ENCODE measurements at regions not wholly inside any gene's neighbourhood (a gene's known extent, or its start where the extent isn't known, plus 50 kb on each side); places are given as distances from the start of the nearest gene placed in this dataset.

DNA sequence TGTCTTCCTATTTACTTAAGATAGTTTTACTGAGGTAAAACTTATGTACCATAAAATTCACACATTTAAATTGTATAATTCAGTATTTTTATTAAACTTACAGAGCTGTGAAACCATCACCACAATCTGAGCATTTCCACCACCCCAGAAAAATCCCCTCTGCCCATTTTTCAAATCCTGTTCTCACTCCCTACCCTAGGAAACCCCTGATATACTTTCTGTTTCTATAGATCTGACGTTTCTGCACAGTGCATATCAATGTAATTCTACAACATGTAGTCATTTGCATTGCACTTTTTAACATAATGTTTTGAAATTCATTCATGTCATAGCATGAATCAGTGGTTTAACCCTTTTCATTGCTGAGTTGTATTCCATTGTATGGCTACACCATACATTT is 96.7 kb upstream of the OPRM1 start:
- no peak overlapping the region for H3K27ac Mint-ChIP-seq
- H3K27me3 Mint-ChIP-seq: peaks cover 5% of the 10 kb centered on the region
- no peak overlapping the region for H3K4me3 Mint-ChIP-seq
- DNase-seq: no peak
- no peaks in the 10 kb centered on the region for H3K36me3 Mint-ChIP-seq
- no peaks in the 10 kb centered on the region for H3K9me3 Mint-ChIP-seq
- peaks cover 2% of the 10 kb centered on the region for H3K4me1 Mint-ChIP-seq

DNA sequence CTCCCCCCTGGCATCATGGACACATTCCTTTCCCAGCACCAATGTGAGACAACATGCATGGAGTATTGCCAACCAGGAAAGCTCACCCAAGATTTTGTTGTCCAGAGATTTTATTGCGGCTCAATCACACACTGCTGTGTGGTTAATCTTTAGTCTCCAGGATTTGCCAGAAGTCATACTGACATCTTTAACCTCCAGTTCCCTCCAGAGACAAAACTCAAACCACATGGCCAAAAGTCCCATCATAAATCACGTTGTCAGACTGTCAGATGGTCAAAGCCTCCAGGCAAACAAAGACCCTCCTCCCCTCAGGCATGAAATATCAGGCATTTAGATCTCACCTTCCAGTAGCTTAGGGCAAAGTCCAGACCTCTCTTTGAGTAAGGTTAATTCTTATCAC is 97.3 kb upstream of the OPRM1 start:
- DNase-seq: no peak
- Mint-ChIP-seq H3K27me3 (peaks cover 5% of the 10 kb centered on the region), H3K4me1 (peaks cover 2% of the 10 kb centered on the region), H3K4me3 (no peak overlapping the region), H3K27ac (no peak overlapping the region), H3K36me3 (no peaks in the 10 kb centered on the region), H3K9me3 (no peaks in the 10 kb centered on the region)

DNA sequence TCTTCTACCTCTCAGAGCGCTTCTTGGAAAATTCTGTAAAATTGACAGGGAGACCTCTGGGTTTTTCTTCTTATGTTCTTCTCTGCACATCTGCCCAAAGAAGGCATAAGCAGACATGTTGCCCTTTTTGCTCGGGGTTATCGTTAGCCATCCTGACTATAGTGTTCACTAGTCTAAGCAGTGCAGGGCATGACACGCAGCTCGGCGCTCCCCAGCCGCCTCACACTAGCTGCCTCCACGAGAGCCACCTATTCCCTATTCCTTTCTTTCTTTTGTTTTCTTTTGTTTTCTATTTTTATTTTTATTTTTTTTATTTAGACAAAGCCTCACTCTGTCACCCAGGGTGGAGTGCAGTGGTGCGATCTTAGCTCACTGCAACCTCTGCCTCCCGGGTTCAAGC is 100.2 kb upstream of the OPRM1 start:
- Mint-ChIP-seq H3K36me3 (no peaks in the 10 kb centered on the region), H3K9me3 (no peaks in the 10 kb centered on the region), H3K27ac (no peak overlapping the region), H3K4me3 (no peak overlapping the region), H3K4me1 (peaks cover 2% of the 10 kb centered on the region), H3K27me3 (peaks cover 5% of the 10 kb centered on the region)
- no peak for DNase-seq

DNA sequence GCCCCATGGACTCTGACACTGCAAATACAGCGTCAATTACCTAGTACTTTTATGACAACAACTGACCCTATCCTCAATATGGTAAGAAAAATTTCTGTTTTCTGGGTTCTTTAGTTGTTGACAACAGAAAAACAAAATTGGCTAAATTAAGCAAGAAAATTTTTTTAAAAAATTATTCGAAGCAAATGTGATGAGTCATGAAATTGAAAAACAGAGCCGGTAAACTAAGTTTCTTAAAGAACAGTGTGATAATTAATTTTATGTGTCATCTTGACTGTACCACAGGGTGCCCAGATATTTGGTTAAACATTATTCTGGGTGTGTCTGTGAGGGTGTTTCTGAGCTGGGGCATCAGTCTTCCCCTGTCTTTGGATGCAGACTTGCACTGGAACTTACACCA is 107.6 kb upstream of the OPRM1 start:
- DNase-seq: no peak
- H3K4me1 Mint-ChIP-seq: no peaks in the 10 kb centered on the region
- no peak overlapping the region for H3K4me3 Mint-ChIP-seq
- H3K27me3 Mint-ChIP-seq: no peaks in the 10 kb centered on the region
- no peaks in the 10 kb centered on the region for H3K36me3 Mint-ChIP-seq
- no peak overlapping the region for H3K27ac Mint-ChIP-seq
- H3K9me3 Mint-ChIP-seq: no peaks in the 10 kb centered on the region

DNA sequence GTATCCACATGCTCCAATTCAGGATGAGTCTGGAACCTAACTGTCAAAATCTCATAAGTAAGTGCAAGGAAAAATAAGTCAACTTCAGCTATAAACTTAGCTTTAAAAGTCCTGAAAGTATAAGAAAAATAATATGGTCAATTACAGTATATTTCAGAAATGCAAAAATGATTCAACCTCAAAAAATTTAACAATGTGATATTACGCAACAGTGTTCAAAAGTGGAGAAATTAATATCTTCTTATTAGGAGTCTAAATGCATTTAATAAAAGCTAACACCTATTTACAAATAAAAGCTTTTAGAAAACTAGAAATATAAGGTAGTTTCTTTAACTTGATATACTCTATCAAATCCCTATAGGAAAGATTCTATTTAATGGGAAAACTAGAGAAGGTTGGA is 111.2 kb upstream of the OPRM1 start:
- no peaks in the 10 kb centered on the region for H3K4me1 Mint-ChIP-seq
- DNase-seq: no peak
- H3K27ac Mint-ChIP-seq: no peak overlapping the region
- no peaks in the 10 kb centered on the region for H3K36me3 Mint-ChIP-seq
- H3K9me3 Mint-ChIP-seq: no peaks in the 10 kb centered on the region
- no peaks in the 10 kb centered on the region for H3K27me3 Mint-ChIP-seq
- no peak overlapping the region for H3K4me3 Mint-ChIP-seq

DNA sequence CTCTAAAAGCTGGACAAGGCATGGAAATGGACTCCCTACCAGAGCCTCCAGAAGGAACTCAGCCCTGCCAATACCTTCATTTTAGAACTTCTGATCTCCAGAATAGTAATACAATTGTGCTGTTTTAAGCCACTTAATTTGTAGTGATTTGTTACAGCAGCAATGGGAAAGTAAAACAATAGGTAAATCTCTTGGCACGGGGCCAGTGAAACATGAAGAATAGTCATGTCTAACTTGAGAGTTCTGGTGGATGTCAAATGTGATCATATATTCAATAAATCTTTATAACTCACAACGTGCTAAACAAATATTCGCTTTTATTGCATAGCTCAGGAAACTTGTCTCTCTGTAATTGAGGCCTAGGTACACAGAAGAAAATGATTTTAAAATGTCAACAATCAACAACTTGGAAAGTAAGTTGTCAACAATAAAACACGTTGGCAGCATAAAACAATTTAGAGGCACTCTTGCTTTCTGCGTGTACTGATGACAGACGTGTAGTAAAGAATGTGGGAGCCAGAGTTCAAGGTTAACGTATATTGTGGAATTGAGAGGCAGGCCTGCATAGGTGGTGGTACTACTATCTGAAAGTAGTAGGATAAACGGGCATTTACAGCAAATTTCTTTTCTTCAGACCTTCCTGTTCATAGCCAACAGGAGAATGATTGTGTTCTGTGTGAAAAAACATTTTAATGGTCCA is 140.5 kb upstream of the OPRM1 start:
- Mint-ChIP-seq H3K27me3 (no peaks in the 10 kb centered on the region), H3K9me3 (peaks cover 2% of the 10 kb centered on the region), H3K4me1 (no peaks in the 10 kb centered on the region), H3K27ac (no peak overlapping the region), H3K36me3 (no peaks in the 10 kb centered on the region), H3K4me3 (no peak overlapping the region)
- no peak for DNase-seq

DNA sequence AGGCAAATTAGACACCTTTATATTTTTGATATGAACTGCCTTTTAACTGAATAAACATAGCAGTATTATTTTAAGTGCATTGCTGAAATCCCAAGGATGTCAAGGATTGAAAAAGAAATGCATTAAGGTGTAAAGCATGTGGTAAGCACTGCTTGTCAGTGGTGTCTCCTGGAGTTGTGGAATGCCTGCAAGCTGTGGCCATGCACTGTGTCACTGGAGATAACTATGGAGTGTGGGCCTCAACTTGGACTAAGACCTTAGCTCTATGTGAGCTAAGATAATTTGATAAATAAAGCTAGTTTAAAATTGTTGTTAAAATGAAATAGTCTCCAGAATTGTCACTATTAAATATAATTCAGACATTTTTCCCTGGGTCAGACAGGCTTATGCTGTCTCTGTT is 156.6 kb upstream of the OPRM1 start:
- no peaks in the 10 kb centered on the region for H3K36me3 Mint-ChIP-seq
- peaks cover 7% of the 10 kb centered on the region for H3K27me3 Mint-ChIP-seq
- H3K9me3 Mint-ChIP-seq: peaks cover 4% of the 10 kb centered on the region
- no peak for DNase-seq
- H3K4me1 Mint-ChIP-seq: no peaks in the 10 kb centered on the region
- H3K27ac Mint-ChIP-seq: no peak overlapping the region
- H3K4me3 Mint-ChIP-seq: no peak overlapping the region

DNA sequence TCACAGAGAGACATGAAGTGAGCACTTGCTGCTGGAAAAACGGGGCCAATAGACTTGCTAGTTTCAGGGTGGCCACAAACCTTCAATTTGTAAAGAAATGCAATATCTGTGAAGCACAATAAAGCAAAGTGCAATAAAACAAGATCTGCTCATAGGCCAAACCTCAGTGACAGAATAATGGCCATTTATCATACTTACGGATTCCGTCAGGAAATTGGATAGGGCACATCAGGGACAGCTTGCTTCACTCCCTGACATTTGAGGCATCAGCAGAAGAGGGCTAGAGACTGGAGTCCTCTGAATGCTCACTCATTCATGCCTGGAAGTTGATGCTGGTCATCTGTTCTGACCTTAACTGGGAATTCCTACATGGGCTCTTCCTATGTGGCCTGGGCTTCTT is 165.5 kb upstream of the OPRM1 start:
- Mint-ChIP-seq H3K27me3 (peaks cover 4% of the 10 kb centered on the region), H3K36me3 (no peaks in the 10 kb centered on the region), H3K4me1 (peaks cover 2% of the 10 kb centered on the region), H3K4me3 (no peak overlapping the region), H3K27ac (no peak overlapping the region), H3K9me3 (peaks cover 4% of the 10 kb centered on the region)
- DNase-seq: no peak

DNA sequence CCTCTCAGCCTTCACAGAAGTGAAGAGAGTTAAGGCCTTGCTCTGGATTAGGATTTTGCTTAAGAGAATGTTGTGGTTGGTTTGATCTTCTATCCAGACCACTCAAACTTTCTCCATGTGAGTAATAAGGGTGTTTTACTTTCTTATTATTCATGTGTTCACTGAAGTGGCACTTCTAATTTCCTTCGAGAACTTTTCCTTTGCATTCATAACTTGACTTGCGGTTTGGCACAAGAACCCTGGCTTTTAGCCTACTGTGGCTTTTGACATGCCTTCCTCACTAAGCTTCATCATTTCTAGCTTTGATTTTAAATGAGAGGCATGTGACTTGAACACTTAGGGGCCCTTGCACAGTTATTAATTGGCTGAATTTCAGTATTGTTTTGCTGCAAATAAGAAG is 166.1 kb upstream of the OPRM1 start:
- H3K4me1 Mint-ChIP-seq: peaks cover 2% of the 10 kb centered on the region
- no peaks in the 10 kb centered on the region for H3K36me3 Mint-ChIP-seq
- H3K27ac Mint-ChIP-seq: no peak overlapping the region
- no peak overlapping the region for H3K4me3 Mint-ChIP-seq
- H3K27me3 Mint-ChIP-seq: peaks cover 4% of the 10 kb centered on the region
- peaks cover 4% of the 10 kb centered on the region for H3K9me3 Mint-ChIP-seq
- DNase-seq: no peak

DNA sequence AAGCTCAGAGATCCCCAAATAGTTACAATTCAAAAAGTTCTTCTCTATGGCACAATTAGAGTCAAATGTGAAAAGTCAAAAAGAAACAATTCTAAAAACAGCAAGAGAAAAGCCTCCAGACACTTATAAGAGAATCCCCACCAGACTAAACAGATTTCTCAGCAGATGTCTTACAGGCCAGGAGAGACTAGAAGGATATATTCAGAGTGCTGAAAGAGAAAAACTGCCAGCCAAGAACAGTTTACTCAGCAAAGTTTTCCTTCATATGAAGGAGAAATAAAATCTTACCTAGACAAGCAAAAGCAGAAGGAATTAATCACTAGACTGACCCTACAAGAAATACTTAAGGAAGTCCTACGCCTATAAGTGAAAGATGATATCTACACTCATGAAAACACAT is 176.1 kb upstream of the OPRM1 start:
- H3K36me3 Mint-ChIP-seq: no peaks in the 10 kb centered on the region
- H3K27ac Mint-ChIP-seq: no peak overlapping the region
- no peak for DNase-seq
- no peak overlapping the region for H3K4me3 Mint-ChIP-seq
- no peaks in the 10 kb centered on the region for H3K27me3 Mint-ChIP-seq
- no peaks in the 10 kb centered on the region for H3K4me1 Mint-ChIP-seq
- peaks cover 3% of the 10 kb centered on the region for H3K9me3 Mint-ChIP-seq

DNA sequence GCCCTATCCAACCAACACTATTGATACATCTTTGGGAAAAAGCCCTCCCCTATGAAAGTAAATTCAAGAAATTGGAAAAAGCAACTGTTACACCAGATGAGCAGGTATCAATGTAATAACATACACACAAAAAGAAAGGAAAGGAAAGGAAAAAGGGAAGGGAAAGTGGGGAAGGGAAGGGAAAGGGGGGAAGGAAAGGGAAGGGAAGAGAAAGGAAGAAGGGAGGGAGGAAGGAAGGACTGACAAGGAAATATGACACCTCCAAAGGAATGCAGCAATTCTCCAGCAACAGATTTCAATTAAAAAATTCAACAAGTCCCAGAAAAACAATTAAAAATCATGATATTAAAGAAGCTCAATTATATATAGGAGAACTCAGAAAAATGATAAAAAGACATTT is 176.9 kb upstream of the OPRM1 start:
- no peak for DNase-seq
- no peaks in the 10 kb centered on the region for H3K27me3 Mint-ChIP-seq
- no peak overlapping the region for H3K4me3 Mint-ChIP-seq
- no peaks in the 10 kb centered on the region for H3K36me3 Mint-ChIP-seq
- peaks cover 3% of the 10 kb centered on the region for H3K9me3 Mint-ChIP-seq
- no peaks in the 10 kb centered on the region for H3K4me1 Mint-ChIP-seq
- H3K27ac Mint-ChIP-seq: no peak overlapping the region

DNA sequence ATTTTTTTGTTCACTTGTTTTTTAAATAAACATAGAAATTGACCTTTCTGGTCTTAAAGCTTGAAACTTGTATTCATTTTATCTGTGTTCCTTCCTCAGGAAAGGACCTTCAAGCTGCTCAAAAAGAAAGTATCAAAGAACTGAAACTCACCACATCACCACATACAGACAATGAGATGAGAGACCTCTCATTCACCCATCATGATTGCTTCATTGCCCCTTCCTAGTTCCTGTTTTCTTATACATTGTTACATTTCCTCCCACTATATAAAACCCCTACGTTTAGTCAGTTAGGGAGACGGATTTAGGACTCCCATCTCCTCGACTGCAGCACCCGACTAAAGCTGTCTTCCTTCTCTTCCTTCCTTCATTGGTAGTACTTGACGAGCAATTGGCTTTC is 180.5 kb upstream of the OPRM1 start:
- DNase-seq: no peak
- H3K4me3 Mint-ChIP-seq: no peak overlapping the region
- H3K27ac Mint-ChIP-seq: no peak overlapping the region
- H3K27me3 Mint-ChIP-seq: no peaks in the 10 kb centered on the region
- no peaks in the 10 kb centered on the region for H3K36me3 Mint-ChIP-seq
- no peaks in the 10 kb centered on the region for H3K4me1 Mint-ChIP-seq
- H3K9me3 Mint-ChIP-seq: peaks cover 3% of the 10 kb centered on the region

DNA sequence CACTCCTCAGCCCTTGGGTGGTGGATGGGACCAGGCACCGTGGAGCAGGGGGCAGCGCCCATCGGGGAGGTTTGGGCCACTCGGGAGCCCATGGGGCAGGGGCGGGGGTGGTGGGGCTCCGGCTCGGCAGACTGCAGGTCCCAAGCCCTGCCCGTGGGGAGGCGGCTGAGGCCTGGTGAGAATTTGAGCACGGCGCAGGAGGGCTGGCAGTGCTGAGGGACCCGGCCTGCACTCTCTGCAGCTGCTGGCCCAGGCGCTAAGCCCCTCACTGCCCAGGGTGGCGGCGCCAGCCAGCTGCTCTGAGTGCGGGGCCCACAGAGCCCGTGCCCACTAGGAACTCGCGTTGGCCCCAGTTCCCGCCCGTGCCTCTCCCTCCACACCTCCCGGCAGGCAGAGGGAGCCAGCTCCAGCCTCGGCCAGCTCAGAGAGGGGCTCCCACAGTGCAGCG is 182.1 kb upstream of the OPRM1 start:
- no peak for DNase-seq
- Mint-ChIP-seq H3K9me3 (peaks cover 1% of the 10 kb centered on the region), H3K36me3 (no peaks in the 10 kb centered on the region)

DNA sequence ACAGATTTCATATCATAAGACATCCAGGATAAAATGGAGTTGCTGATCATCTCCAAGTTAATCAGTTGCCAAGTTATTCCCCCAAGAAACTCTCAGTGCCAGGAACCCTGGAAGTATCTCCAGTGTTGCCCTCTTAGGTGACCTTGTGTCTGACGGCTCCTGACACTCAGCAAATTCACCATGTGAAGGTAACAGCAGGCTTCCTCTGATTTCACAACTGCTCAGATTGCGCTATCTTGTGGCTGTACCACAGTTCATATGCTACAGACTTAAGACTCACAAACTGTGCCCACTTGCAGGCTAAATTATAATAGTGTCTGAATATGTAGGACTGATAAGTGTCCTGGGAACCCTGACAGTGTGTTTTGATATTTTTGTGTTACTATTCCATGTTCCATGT is 186.6 kb upstream of the OPRM1 start:
- peaks cover 1% of the 10 kb centered on the region for H3K9me3 Mint-ChIP-seq
- no peaks in the 10 kb centered on the region for H3K27me3 Mint-ChIP-seq
- no peak overlapping the region for H3K4me3 Mint-ChIP-seq
- no peaks in the 10 kb centered on the region for H3K36me3 Mint-ChIP-seq
- no peak overlapping the region for H3K27ac Mint-ChIP-seq
- H3K4me1 Mint-ChIP-seq: no peaks in the 10 kb centered on the region
- DNase-seq: no peak

More for the DNA sequence above, 182.1 kb upstream of the OPRM1 start:
- H3K27me3 Mint-ChIP-seq: no peaks in the 10 kb centered on the region
- H3K4me1 Mint-ChIP-seq: no peaks in the 10 kb centered on the region
- H3K4me3 Mint-ChIP-seq: no peak overlapping the region
- no peak overlapping the region for H3K27ac Mint-ChIP-seq

DNA sequence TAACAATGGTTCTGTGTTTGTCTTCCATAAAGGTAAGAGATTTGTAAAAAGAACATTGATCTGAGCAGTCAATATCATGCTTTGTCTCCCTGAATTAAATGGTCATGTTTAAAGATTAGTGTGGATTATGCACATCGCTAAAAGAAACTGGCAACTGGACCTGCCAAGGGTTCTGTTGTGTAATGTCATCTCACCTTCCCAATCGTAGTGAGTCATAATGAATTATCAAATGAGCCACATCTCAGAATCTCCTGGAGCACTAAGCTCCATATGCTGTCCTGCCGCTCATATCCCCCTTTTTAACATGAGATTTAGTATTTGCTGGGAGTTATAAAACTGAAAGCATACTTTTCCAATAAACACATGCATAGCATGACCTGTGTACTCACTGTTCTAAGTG is 187.0 kb upstream of the OPRM1 start:
- Mint-ChIP-seq H3K4me1 (no peaks in the 10 kb centered on the region), H3K27ac (no peak overlapping the region), H3K9me3 (peaks cover 1% of the 10 kb centered on the region), H3K4me3 (no peak overlapping the region), H3K36me3 (no peaks in the 10 kb centered on the region), H3K27me3 (no peaks in the 10 kb centered on the region)
- DNase-seq: no peak

DNA sequence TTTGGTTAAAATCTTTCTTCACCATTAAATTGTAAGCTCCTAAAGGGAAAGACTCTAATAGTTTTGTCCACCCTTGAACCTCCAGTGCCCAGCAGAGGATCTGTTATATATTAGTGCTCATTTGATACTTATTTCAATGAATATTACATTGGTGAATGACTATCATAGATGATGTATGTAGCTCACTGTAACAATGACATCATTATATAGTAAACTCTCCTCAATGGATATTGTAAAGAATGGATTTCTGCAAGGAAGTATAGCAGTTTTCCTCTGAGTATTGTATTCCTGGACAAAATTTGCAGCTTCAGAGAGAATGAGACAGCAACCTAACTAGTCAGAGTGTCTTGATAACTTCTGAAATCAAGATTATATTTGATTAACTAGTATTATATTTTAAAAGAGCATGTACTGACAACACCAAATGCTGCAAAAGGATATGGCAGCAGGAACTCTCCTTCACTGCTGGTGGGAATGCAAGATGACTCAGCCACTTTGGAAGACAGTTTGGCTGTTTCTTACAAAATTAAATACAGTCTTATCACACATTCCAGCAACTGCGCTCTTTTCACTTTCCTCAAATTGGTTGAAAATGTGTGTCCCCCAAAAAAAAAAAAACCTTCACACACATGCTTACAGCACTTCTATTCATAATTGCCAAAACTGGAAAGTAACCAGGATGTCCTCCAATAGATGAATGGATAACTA is 189.8 kb upstream of the OPRM1 start:
- Mint-ChIP-seq H3K27me3 (no peaks in the 10 kb centered on the region), H3K4me3 (no peak overlapping the region), H3K36me3 (no peaks in the 10 kb centered on the region), H3K27ac (no peak overlapping the region), H3K9me3 (peaks cover 1% of the 10 kb centered on the region), H3K4me1 (no peaks in the 10 kb centered on the region)
- no peak for DNase-seq
